ENCODE measurements at regions not wholly inside any gene's neighbourhood (a gene's known extent, or its start where the extent isn't known, plus 50 kb on each side); places are given as distances from the start of the nearest gene placed in this dataset.
A peak's percentile ranks its signal among the peaks of the same experiment; 100 is the strongest.

GRCh38 chr16:16857603-16858283 is 478.8 kb downstream of the NPIPA7 start:
- H3K27me3 ChIP-seq: peaks cover 0 to 16% (median 0%) of the 10 kb centered on the region in 4 donors
- WGBS, 2 donors: 12 to 18% methylated on average over 5 of the region's 5 CpGs
- no peak overlapping the region for H3K27ac ChIP-seq
- no peaks in the 10 kb centered on the region for H3K9me3 ChIP-seq
- peaks cover 0 to 14% (median 2%) of the 10 kb centered on the region in 3 donors for H3K4me1 ChIP-seq
- H3K4me3 ChIP-seq: no peak overlapping the region
- DNase-seq: no peak
- no peak for TF ChIP-seq CTCF (IDR thresholded peaks at IDR 0.05)
- TF ChIP-seq POLR2A (IDR thresholded peaks at IDR 0.05): no peak
- intact Hi-C loops (cut with DNase I): no loop called here
- no peaks in the 10 kb centered on the region for H3K36me3 ChIP-seq

GRCh38 chr16:16861546-16861945 is 482.6 kb downstream of the NPIPA7 start:
- intact Hi-C loops (cut with DNase I): loop anchor here (10.0 kb wide), 1 partner anchor 603 kb away; no protein-coding TSS in a partner anchor
- 14 to 21% methylated on average over 6 to 7 of the region's 7 CpGs for WGBS, 2 donors
- no peak overlapping the region for H3K4me3 ChIP-seq
- no peak overlapping the region for H3K27ac ChIP-seq
- no peak for DNase-seq
- TF ChIP-seq POLR2A (IDR thresholded peaks at IDR 0.05) (no peak), CTCF (IDR thresholded peaks at IDR 0.05) (peak; percentile 45 to 74 (median 65))
- H3K9me3 ChIP-seq: no peaks in the 10 kb centered on the region
- H3K4me1 ChIP-seq: peaks cover 0 to 14% (median 2%) of the 10 kb centered on the region in 3 donors
- no peaks in the 10 kb centered on the region for H3K36me3 ChIP-seq
- H3K27me3 ChIP-seq: peaks cover 0 to 32% (median 0%) of the 10 kb centered on the region in 4 donors

GRCh38 chr16:16863672-16864071 is 484.7 kb downstream of the NPIPA7 start:
- Histone ChIP-seq H3K9me3 (no peaks in the 10 kb centered on the region), H3K36me3 (no peaks in the 10 kb centered on the region), H3K27ac (no peak overlapping the region), H3K4me3 (no peak overlapping the region), H3K27me3 (peaks cover 0 to 47% (median 0%) of the 10 kb centered on the region in 4 donors), H3K4me1 (peaks cover 0 to 4% (median 0%) of the 10 kb centered on the region in 3 donors)
- intact Hi-C loops (cut with DNase I): loop anchor here (10.0 kb wide), 1 partner anchor 601 kb away; no protein-coding TSS in a partner anchor
- no peak for DNase-seq
- TF ChIP-seq POLR2A (IDR thresholded peaks at IDR 0.05) (no peak), CTCF (IDR thresholded peaks at IDR 0.05) (no peak)
- WGBS, 2 donors: 74 to 84% methylated on average over 6 of the region's 6 CpGs

GRCh38 chr16:16864536-16864935 is 485.6 kb downstream of the NPIPA7 start:
- WGBS, 2 donors: 41 to 47% methylated on average over 4 of the region's 4 CpGs
- no peak for DNase-seq
- intact Hi-C loops (cut with DNase I): loop anchor here (10.0 kb wide), 1 partner anchor 600 kb away; no protein-coding TSS in a partner anchor
- Histone ChIP-seq H3K27me3 (peaks cover 0 to 45% (median 0%) of the 10 kb centered on the region in 4 donors), H3K36me3 (no peaks in the 10 kb centered on the region), H3K4me3 (no peak overlapping the region), H3K4me1 (peaks cover 0 to 4% (median 0%) of the 10 kb centered on the region in 3 donors), H3K9me3 (no peaks in the 10 kb centered on the region), H3K27ac (no peak overlapping the region)
- TF ChIP-seq POLR2A (IDR thresholded peaks at IDR 0.05) (no peak), CTCF (IDR thresholded peaks at IDR 0.05) (no peak)

GRCh38 chr16:16865374-16865773 is 486.4 kb downstream of the NPIPA7 start:
- no peak overlapping the region for H3K27ac ChIP-seq
- H3K36me3 ChIP-seq: no peaks in the 10 kb centered on the region
- H3K4me3 ChIP-seq: no peak overlapping the region
- no peak for TF ChIP-seq POLR2A (IDR thresholded peaks at IDR 0.05)
- TF ChIP-seq CTCF (IDR thresholded peaks at IDR 0.05): no peak
- intact Hi-C loops (cut with DNase I): loop anchor here (10.0 kb wide), 1 partner anchor 599 kb away; no protein-coding TSS in a partner anchor
- H3K4me1 ChIP-seq: peaks cover 0 to 4% (median 0%) of the 10 kb centered on the region in 3 donors
- DNase-seq: no peak
- H3K27me3 ChIP-seq: peaks cover 0 to 45% (median 0%) of the 10 kb centered on the region in 4 donors
- 80 to 83% methylated on average over 3 of the region's 3 CpGs for WGBS, 2 donors
- H3K9me3 ChIP-seq: no peaks in the 10 kb centered on the region

Data from esophagus squamous epithelium (tissue), 5 donors.